Left lung (tissue), 4 donors: ENCODE measurements at regions not wholly inside any gene's neighbourhood (a gene's known extent, or its start where the extent isn't known, plus 50 kb on each side); places are given as distances from the start of the nearest gene placed in this dataset.
A peak's percentile ranks its signal among the peaks of the same experiment; 100 is the strongest.

Experiments used
- ATAC-seq: fragments of 200-7000 bp; cut with Tn5 transposase; one replicate; pipeline ENCODE4 v1.9.1; 2020; ENCODE audit warnings: moderate library complexity
- DNase-seq, 4 donors: peaks; one replicate each; pipeline ENCODE4 v3.0.0-alpha.2; 2013 to 2020
- H3K27ac ChIP-seq, 2 donors: fragments of 200-600 bp; sonication (generic) in 1 of 2; one replicate each; pipeline versions ENCODE4 v1.5.0 to v1.8.0; 2020 to 2021
- H3K27me3 ChIP-seq, 2 donors: fragments of 200-600 bp; sonication (generic) in 1 of 2; one replicate each; pipeline versions ENCODE4 v1.5.0 to v1.8.0; 2020 to 2021
- H3K36me3 ChIP-seq, 2 donors: fragments of 200-600 bp; sonication (generic) in 1 of 2; one replicate each; pipeline versions ENCODE4 v1.5.0 to v1.8.0; 2020 to 2021
- H3K4me1 ChIP-seq, 2 donors: fragments of 200-600 bp; one replicate each; pipeline ENCODE4 v1.8.0; 2021
- H3K4me3 ChIP-seq, 2 donors: fragments of 200-600 bp; sonication (generic) in 1 of 2; one replicate each; pipeline versions ENCODE4 v1.5.0 to v1.8.0; 2020 to 2021; ENCODE audit warnings: mild to moderate bottlenecking in 1 of 2
- H3K9me3 ChIP-seq, 2 donors: fragments of 200-600 bp; sonication (generic) in 1 of 2; one replicate each; pipeline versions ENCODE4 v1.5.0 to v1.8.0; 2020 to 2021
- intact Hi-C, 2 donors: fragments of 100-400 bp; cut with DNase I; formaldehyde crosslinking; loops; one replicate each; pipeline versions ENCODE4 v1.11.2 to v1.14.2; 2022
- TF ChIP-seq, protein P1 (sequence below), 2 donors: fragments of 200-600 bp; sonication (generic) in 1 of 2; IDR thresholded peaks; one replicate each; pipeline versions ENCODE4 v1.5.0 to v1.8.0; 2021; ENCODE audit warnings: antibody characterized with exemption in 2 of 2
- donor health status: DM: no; HTN: yes; CAD: no.
- donor health status: DM: no; HTN: no; CAD: no.

DNA sequence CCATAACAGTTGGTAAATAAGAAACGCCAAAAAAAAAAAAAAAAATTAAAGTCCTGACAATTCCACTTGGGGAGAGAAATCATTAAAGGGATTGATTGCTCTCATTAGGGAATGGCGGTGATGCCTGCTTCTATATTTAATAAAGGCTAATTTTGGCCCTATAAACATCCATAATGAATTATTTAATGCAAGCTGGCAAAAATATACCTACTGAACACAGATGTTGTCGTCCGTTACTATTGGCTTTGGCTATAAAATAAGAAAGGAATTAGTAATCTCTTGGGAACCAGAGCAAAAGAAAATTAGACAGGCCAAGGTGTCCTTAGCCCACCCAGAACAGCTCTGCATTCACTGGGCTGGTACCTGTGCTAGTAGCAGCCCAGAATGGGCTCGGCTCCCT is 717.3 kb downstream of the DIAPH3 start:
- intact Hi-C loops, result no loop called here
- Histone ChIP-seq H3K9me3 (no peaks in the 10 kb centered on the region), H3K27me3 (peaks cover 0 to 4% of the 10 kb centered on the region in 2 donors), H3K36me3 (no peaks in the 10 kb centered on the region), H3K27ac (no peak overlapping the region), H3K4me1 (no peaks in the 10 kb centered on the region), H3K4me3 (no peak overlapping the region)
- DNase-seq (no peak), ATAC-seq (no peak)
- TF ChIP-seq, protein P1, sequence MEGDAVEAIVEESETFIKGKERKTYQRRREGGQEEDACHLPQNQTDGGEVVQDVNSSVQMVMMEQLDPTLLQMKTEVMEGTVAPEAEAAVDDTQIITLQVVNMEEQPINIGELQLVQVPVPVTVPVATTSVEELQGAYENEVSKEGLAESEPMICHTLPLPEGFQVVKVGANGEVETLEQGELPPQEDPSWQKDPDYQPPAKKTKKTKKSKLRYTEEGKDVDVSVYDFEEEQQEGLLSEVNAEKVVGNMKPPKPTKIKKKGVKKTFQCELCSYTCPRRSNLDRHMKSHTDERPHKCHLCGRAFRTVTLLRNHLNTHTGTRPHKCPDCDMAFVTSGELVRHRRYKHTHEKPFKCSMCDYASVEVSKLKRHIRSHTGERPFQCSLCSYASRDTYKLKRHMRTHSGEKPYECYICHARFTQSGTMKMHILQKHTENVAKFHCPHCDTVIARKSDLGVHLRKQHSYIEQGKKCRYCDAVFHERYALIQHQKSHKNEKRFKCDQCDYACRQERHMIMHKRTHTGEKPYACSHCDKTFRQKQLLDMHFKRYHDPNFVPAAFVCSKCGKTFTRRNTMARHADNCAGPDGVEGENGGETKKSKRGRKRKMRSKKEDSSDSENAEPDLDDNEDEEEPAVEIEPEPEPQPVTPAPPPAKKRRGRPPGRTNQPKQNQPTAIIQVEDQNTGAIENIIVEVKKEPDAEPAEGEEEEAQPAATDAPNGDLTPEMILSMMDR (IDR thresholded peaks at IDR 0.05), result no peak

DNA sequence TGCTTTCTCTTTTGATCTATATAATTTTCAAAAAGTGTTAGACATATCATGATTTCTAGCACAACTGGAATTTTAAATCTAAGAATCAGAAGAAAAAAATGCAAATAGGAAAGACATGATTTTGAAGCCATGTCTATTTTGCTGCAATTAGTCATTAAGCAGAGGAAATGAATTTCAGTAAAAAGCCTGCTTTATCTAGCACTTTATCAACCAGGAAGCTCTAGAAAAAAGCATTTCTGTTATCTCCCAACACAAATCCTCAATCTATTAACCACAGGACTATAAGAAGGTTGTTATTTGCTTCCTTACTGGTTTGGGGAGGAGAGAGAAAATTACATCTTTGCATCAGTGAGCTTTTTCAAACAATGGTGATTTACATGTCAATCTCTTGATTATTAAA is 716.7 kb downstream of the DIAPH3 start:
- Histone ChIP-seq H3K27ac (no peak overlapping the region), H3K9me3 (no peaks in the 10 kb centered on the region), H3K4me1 (peaks cover 0 to 2% of the 10 kb centered on the region in 2 donors), H3K4me3 (no peak overlapping the region), H3K36me3 (no peaks in the 10 kb centered on the region), H3K27me3 (no peaks in the 10 kb centered on the region)
- intact Hi-C loops, result no loop called here
- no peak for DNase-seq
- no peak for ATAC-seq
- TF ChIP-seq, protein P1 (IDR thresholded peaks at IDR 0.05), result no peak

DNA sequence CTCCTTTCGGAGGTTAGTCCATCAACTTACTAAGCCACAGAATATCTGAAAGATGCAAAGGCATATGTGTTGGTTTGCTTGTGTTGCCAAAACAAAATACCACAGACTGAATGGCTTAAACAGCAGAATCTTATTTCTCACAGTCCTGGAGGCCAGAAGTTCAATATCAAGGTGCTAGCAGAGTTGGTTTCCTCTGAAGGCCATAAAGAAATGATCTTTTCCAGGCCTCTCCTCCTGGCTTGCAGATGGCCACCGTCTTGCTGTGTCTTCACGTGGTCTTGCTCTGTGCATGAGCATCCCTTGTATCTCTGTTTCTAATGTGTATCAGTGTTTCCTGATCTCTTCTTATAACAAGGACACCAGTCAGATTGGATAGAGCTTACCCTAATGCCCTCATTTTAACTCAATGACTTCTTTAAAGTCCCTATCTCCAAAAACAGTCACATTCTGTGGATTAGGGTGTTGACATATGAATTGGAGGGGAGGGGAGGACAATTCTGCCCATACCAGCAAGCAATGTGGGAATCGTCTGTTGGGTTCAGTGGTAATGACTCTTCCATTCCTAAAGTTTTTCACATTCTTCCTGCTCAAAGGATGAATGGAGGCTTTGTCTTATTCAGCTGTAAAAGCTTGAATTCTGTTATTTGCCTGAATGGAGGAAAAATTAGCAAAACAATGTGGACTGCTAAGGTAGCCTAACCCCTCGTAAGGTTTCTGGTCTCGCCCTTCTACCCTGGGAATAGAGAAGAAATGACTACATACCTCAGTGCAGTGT is 715.7 kb downstream of the DIAPH3 start:
- no peaks in the 10 kb centered on the region for H3K9me3 ChIP-seq
- H3K27ac ChIP-seq, result no peak overlapping the region
- TF ChIP-seq, protein P1 (IDR thresholded peaks at IDR 0.05), result no peak
- H3K4me1 ChIP-seq, result peaks cover 0 to 5% of the 10 kb centered on the region in 2 donors
- ATAC-seq, result no peak
- H3K27me3 ChIP-seq, result no peaks in the 10 kb centered on the region
- intact Hi-C loops, result no loop called here
- no peak overlapping the region for H3K4me3 ChIP-seq
- no peak for DNase-seq
- H3K36me3 ChIP-seq, result no peaks in the 10 kb centered on the region

DNA sequence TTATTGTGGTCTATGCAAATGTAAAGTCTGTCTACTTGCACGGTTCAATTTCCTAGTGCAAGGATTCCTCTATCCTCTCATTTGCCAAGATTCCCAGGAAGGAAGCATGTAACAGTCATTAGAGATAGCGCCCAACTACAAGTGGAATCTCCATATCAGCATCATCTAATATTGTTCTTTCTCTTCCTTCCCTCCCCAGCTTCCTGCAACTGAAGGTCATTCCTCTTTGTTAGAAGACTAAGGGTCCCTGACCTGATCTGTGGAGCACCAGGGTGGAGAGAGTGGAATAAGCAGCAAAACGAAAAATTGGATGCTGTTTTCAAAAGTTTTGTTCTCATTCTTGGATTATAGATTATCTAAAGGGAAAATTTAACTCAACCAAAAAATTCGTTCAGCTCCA is 714.0 kb downstream of the DIAPH3 start:
- no peak overlapping the region for H3K4me3 ChIP-seq
- intact Hi-C loops, result no loop called here
- H3K4me1 ChIP-seq, result peaks cover 0 to 5% of the 10 kb centered on the region in 2 donors
- no peaks in the 10 kb centered on the region for H3K9me3 ChIP-seq
- no peak for DNase-seq
- H3K27ac ChIP-seq, result peak overlapping the region in 1 of 2 donors; percentile 15
- TF ChIP-seq, protein P1 (IDR thresholded peaks at IDR 0.05), result no peak
- no peaks in the 10 kb centered on the region for H3K27me3 ChIP-seq
- no peaks in the 10 kb centered on the region for H3K36me3 ChIP-seq
- no peak for ATAC-seq

DNA sequence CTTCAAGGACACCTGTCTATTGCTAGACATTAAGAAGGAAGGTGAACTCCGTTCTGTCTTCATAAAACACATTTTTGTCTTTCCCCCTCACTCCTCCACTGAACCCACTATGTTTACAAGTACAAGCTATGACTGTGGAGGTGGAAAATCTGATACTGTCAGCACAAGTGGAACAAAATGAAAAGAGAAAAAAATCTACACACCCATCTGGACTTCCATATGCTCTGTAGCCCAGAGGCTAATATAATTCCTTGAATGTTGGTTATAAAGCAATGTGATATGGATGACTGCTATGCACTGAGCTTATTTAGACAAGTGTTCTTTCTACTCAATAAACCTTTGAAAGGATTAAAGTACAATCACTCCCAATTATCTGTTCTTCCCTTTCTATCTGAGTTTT is 713.5 kb downstream of the DIAPH3 start:
- no peak for ATAC-seq
- H3K27ac ChIP-seq, result peak overlapping the region in 1 of 2 donors; percentile 15

More for the DNA sequence above, 713.5 kb downstream of the DIAPH3 start:
- intact Hi-C loops, result no loop called here
- no peaks in the 10 kb centered on the region for H3K36me3 ChIP-seq
- no peak for DNase-seq
- H3K4me1 ChIP-seq, result peaks cover 0 to 5% of the 10 kb centered on the region in 2 donors
- TF ChIP-seq, protein P1 (IDR thresholded peaks at IDR 0.05), result no peak
- no peak overlapping the region for H3K4me3 ChIP-seq
- H3K27me3 ChIP-seq, result no peaks in the 10 kb centered on the region
- no peaks in the 10 kb centered on the region for H3K9me3 ChIP-seq
